Activated naive CD8-positive, alpha-beta T cell treated with anti-CD3 and anti-CD28 coated beads, Interleukin-2, amount 50 U/mL, for 24 hours (primary cell): ENCODE measurements at regions not wholly inside any gene's neighbourhood (a gene's known extent, or its start where the extent isn't known, plus 50 kb on each side); places are given as distances from the start of the nearest gene placed in this dataset.
"Not testable (repeated sequence)": the region's sequence is repeated elsewhere in the genome, so short reads cannot be mapped to it uniquely, and the experiment has no call there.

Experiments
- ATAC-seq: fragments of 150-1000 bp; cut with Tn5 transposase; one replicate; pipeline ENCODE4 v1.10.0; 2021
- DNase-seq: peaks from one replicate; pipeline ENCODE4 v3.0.0; 2021
- H3K27ac Mint-ChIP-seq: one replicate; pipeline ENCODE4 v1.8.0; 2021; ENCODE audit warnings: mild to moderate bottlenecking, mixed read lengths
- H3K27me3 Mint-ChIP-seq: one replicate; pipeline ENCODE4 v1.8.0; 2021; ENCODE audit warnings: mixed read lengths
- H3K36me3 Mint-ChIP-seq: one replicate; pipeline ENCODE4 v1.8.0; 2021; ENCODE audit warnings: low read depth, mixed read lengths
- H3K4me1 Mint-ChIP-seq: one replicate; pipeline ENCODE4 v1.8.0; 2021; ENCODE audit warnings: mixed read lengths
- H3K4me3 Mint-ChIP-seq: one replicate; pipeline ENCODE4 v1.8.0; 2021; ENCODE audit warnings: mild to moderate bottlenecking, moderate library complexity, mixed read lengths
- H3K9me3 Mint-ChIP-seq: one replicate; pipeline ENCODE4 v1.8.0; 2021; ENCODE audit warnings: mixed read lengths

GRCh38 chr6:134619077-134619476, 301.2 kb upstream of the SGK1 start:
- Mint-ChIP-seq H3K4me1 (peaks cover 3% of the 10 kb centered on the region), H3K27me3 (peaks cover under 1% of the 10 kb centered on the region), H3K4me3 (no peak overlapping the region), H3K36me3 (no peaks in the 10 kb centered on the region), H3K9me3 (no peaks in the 10 kb centered on the region), H3K27ac (no peak overlapping the region)
- ATAC-seq (no peak), DNase-seq (no peak)

- Mint-ChIP-seq H3K36me3 (no peaks in the 10 kb centered on the region), H3K27me3 (no peaks in the 10 kb centered on the region), H3K4me1 (no peaks in the 10 kb centered on the region), H3K4me3 (no peak overlapping the region), H3K9me3 (no peaks in the 10 kb centered on the region), H3K27ac (no peak overlapping the region)
- no peak for ATAC-seq
- DNase-seq = no peak
These were observed 296.9 kb upstream of the SGK1 start for GRCh38 chr6:134614606-134615485.

GRCh38 chr6:134612128-134612527, 294.2 kb upstream of the SGK1 start:
- H3K36me3 Mint-ChIP-seq, ATAC-seq, H3K4me3 Mint-ChIP-seq, H3K27me3 Mint-ChIP-seq, H3K27ac Mint-ChIP-seq, H3K4me1 Mint-ChIP-seq, H3K9me3 Mint-ChIP-seq, DNase-seq: not testable (repeated sequence)

- DNase-seq (no peak), ATAC-seq (no peak)
- Mint-ChIP-seq H3K9me3 (no peaks in the 10 kb centered on the region), H3K36me3 (no peaks in the 10 kb centered on the region), H3K27ac (no peak overlapping the region), H3K27me3 (no peaks in the 10 kb centered on the region), H3K4me1 (no peaks in the 10 kb centered on the region), H3K4me3 (no peak overlapping the region)
These were observed 292.5 kb upstream of the SGK1 start for GRCh38 chr6:134610411-134610810.

GRCh38 chr6:134609716-134610261, 291.9 kb upstream of the SGK1 start:
- DNase-seq (no peak), ATAC-seq (no peak)
- H3K9me3 Mint-ChIP-seq = no peaks in the 10 kb centered on the region
- no peak overlapping the region for H3K27ac Mint-ChIP-seq
- no peak overlapping the region for H3K4me3 Mint-ChIP-seq
- no peaks in the 10 kb centered on the region for H3K4me1 Mint-ChIP-seq
- H3K36me3 Mint-ChIP-seq = no peaks in the 10 kb centered on the region
- no peaks in the 10 kb centered on the region for H3K27me3 Mint-ChIP-seq

- no peak overlapping the region for H3K4me3 Mint-ChIP-seq
- DNase-seq = no peak
- no peaks in the 10 kb centered on the region for H3K27me3 Mint-ChIP-seq
- H3K27ac Mint-ChIP-seq = no peak overlapping the region
- ATAC-seq = no peak
- H3K4me1 Mint-ChIP-seq = no peaks in the 10 kb centered on the region
- H3K36me3 Mint-ChIP-seq = no peaks in the 10 kb centered on the region
- H3K9me3 Mint-ChIP-seq = no peaks in the 10 kb centered on the region
These were observed 289.5 kb upstream of the SGK1 start for GRCh38 chr6:134607411-134607810.

GRCh38 chr6:134605034-134605433, 287.1 kb upstream of the SGK1 start:
- Mint-ChIP-seq H3K27me3 (no peaks in the 10 kb centered on the region), H3K36me3 (no peaks in the 10 kb centered on the region), H3K4me1 (no peaks in the 10 kb centered on the region), H3K9me3 (peaks cover 13% of the 10 kb centered on the region), H3K27ac (no peak overlapping the region), H3K4me3 (no peak overlapping the region)
- no peak for ATAC-seq
- no peak for DNase-seq

- no peak overlapping the region for H3K27ac Mint-ChIP-seq
- no peak for ATAC-seq
These were observed 286.2 kb upstream of the SGK1 start for GRCh38 chr6:134604014-134604676.

GRCh38 chr6:134603561-134603960, 285.6 kb upstream of the SGK1 start:
- no peak overlapping the region for H3K27ac Mint-ChIP-seq
- no peaks in the 10 kb centered on the region for H3K36me3 Mint-ChIP-seq
- no peaks in the 10 kb centered on the region for H3K4me1 Mint-ChIP-seq
- H3K9me3 Mint-ChIP-seq = peaks cover 13% of the 10 kb centered on the region
- ATAC-seq = no peak
- H3K4me3 Mint-ChIP-seq = no peak overlapping the region
- no peak for DNase-seq
- no peaks in the 10 kb centered on the region for H3K27me3 Mint-ChIP-seq

More at GRCh38 chr6:134604014-134604676, 286.2 kb upstream of the SGK1 start:
- no peak for DNase-seq
- H3K36me3 Mint-ChIP-seq = no peaks in the 10 kb centered on the region
- H3K27me3 Mint-ChIP-seq = no peaks in the 10 kb centered on the region
- H3K4me3 Mint-ChIP-seq = no peak overlapping the region
- peaks cover 13% of the 10 kb centered on the region for H3K9me3 Mint-ChIP-seq
- H3K4me1 Mint-ChIP-seq = no peaks in the 10 kb centered on the region

GRCh38 chr6:134602123-134602522, 284.2 kb upstream of the SGK1 start:
- H3K36me3 Mint-ChIP-seq = no peaks in the 10 kb centered on the region
- H3K4me3 Mint-ChIP-seq = no peak overlapping the region
- ATAC-seq (no peak), DNase-seq (no peak)
- H3K27me3 Mint-ChIP-seq = no peaks in the 10 kb centered on the region
- H3K27ac Mint-ChIP-seq = no peak overlapping the region
- H3K4me1 Mint-ChIP-seq = no peaks in the 10 kb centered on the region
- peaks cover 13% of the 10 kb centered on the region for H3K9me3 Mint-ChIP-seq

- Mint-ChIP-seq H3K4me1 (no peaks in the 10 kb centered on the region), H3K27ac (no peak overlapping the region), H3K4me3 (no peak overlapping the region), H3K9me3 (peaks cover 13% of the 10 kb centered on the region), H3K36me3 (no peaks in the 10 kb centered on the region), H3K27me3 (no peaks in the 10 kb centered on the region)
- ATAC-seq (no peak), DNase-seq (no peak)
These were observed 282.8 kb upstream of the SGK1 start for GRCh38 chr6:134600671-134601070.

- no peak for DNase-seq
- Mint-ChIP-seq H3K27me3 (no peaks in the 10 kb centered on the region), H3K36me3 (no peaks in the 10 kb centered on the region), H3K9me3 (peaks cover 13% of the 10 kb centered on the region), H3K4me1 (no peaks in the 10 kb centered on the region), H3K4me3 (no peak overlapping the region), H3K27ac (no peak overlapping the region)
- ATAC-seq = no peak
These were observed 281.2 kb upstream of the SGK1 start for GRCh38 chr6:134599079-134599478.

- peaks cover 6% of the 10 kb centered on the region for H3K9me3 Mint-ChIP-seq
- ATAC-seq (no peak), DNase-seq (no peak)
- H3K4me1 Mint-ChIP-seq = no peaks in the 10 kb centered on the region
- H3K4me3 Mint-ChIP-seq = no peak overlapping the region
- no peak overlapping the region for H3K27ac Mint-ChIP-seq
- no peaks in the 10 kb centered on the region for H3K36me3 Mint-ChIP-seq
- H3K27me3 Mint-ChIP-seq = no peaks in the 10 kb centered on the region
These were observed 278.3 kb upstream of the SGK1 start for GRCh38 chr6:134596191-134596590.

- Mint-ChIP-seq H3K36me3 (no peaks in the 10 kb centered on the region), H3K4me1 (no peaks in the 10 kb centered on the region), H3K27ac (no peak overlapping the region), H3K27me3 (no peaks in the 10 kb centered on the region), H3K9me3 (no peaks in the 10 kb centered on the region), H3K4me3 (no peak overlapping the region)
- ATAC-seq = no peak
- DNase-seq = no peak
These were observed 277.0 kb upstream of the SGK1 start for GRCh38 chr6:134594881-134595280.

GRCh38 chr6:134593887-134594286, 276.0 kb upstream of the SGK1 start:
- Mint-ChIP-seq H3K4me1 (no peaks in the 10 kb centered on the region), H3K4me3 (no peak overlapping the region), H3K27ac (no peak overlapping the region), H3K9me3 (no peaks in the 10 kb centered on the region), H3K36me3 (no peaks in the 10 kb centered on the region), H3K27me3 (no peaks in the 10 kb centered on the region)
- no peak for ATAC-seq
- no peak for DNase-seq
